Mesendoderm (in vitro differentiated cells): ENCODE measurements at regions not wholly inside any gene's neighbourhood (a gene's known extent, or its start where the extent isn't known, plus 50 kb on each side); places are given as distances from the start of the nearest gene placed in this dataset.
A peak's percentile ranks its signal among the peaks of the same experiment; 100 is the strongest.

Experiments used
- DNase-seq: peaks from one replicate; pipeline ENCODE4 v3.0.0; 2013
- H2AK5ac ChIP-seq: 2 replicates; pipeline ENCODE4 v1.6.1; 2013; ENCODE audit warnings: low read length, inconsistent platforms
- H2BK120ac ChIP-seq: 2 replicates; pipeline ENCODE4 v1.6.1; 2013; ENCODE audit warnings: low read depth, mild to moderate bottlenecking, low read length, moderate library complexity, mixed read lengths
- H2BK15ac ChIP-seq: replicated peaks from 2 replicates; pipeline ENCODE4 v1.6.1; 2013; ENCODE audit warnings: low read depth, mild to moderate bottlenecking, moderate library complexity
- H2BK5ac ChIP-seq: 2 replicates; pipeline ENCODE4 v1.6.1; 2013; ENCODE audit warnings: low read length, inconsistent platforms
- H3K18ac ChIP-seq: 2 replicates; pipeline ENCODE4 v1.6.1; 2013; ENCODE audit warnings: mild to moderate bottlenecking, low read length, mixed read lengths
- H3K23ac ChIP-seq: one replicate; pipeline ENCODE4 v1.6.1; 2013; ENCODE audit warnings: low read length
- H3K27ac ChIP-seq: 2 replicates; pipeline ENCODE4 v1.5.1; 2013; ENCODE audit warnings: low read depth, mild to moderate bottlenecking, inconsistent platforms, low read length, moderate library complexity
- H3K27me3 ChIP-seq: 2 replicates; pipeline ENCODE4 v1.6.1; 2013; ENCODE audit warnings: low read length, control low read depth, mild to moderate bottlenecking, inconsistent platforms; ENCODE audit not compliant: insufficient read depth, poor library complexity
- H3K36me3 ChIP-seq: 2 replicates; pipeline ENCODE4 v1.6.1; 2013; ENCODE audit warnings: low read length, inconsistent platforms; ENCODE audit not compliant: control insufficient read depth, insufficient read depth
- H3K4ac ChIP-seq: one replicate; pipeline ENCODE4 v1.6.1; 2013; ENCODE audit warnings: low read depth, mild to moderate bottlenecking, low read length, moderate library complexity
- H3K4me1 ChIP-seq: 2 replicates; pipeline ENCODE4 v1.6.1; 2013; ENCODE audit warnings: low read depth, low read length, inconsistent platforms; ENCODE audit not compliant: control insufficient read depth
- H3K4me2 ChIP-seq: 2 replicates; pipeline ENCODE4 v1.6.1; 2013; ENCODE audit warnings: low read length
- H3K4me3 ChIP-seq: 2 replicates; pipeline ENCODE4 v1.5.1; 2013; ENCODE audit warnings: mild to moderate bottlenecking, low read length
- H3K56ac ChIP-seq: one replicate; pipeline ENCODE4 v1.6.1; 2013; ENCODE audit warnings: low read length
- H3K79me1 ChIP-seq: 2 replicates; pipeline ENCODE4 v1.6.1; 2013; ENCODE audit warnings: low read length, inconsistent platforms
- H3K79me2 ChIP-seq: 2 replicates; pipeline ENCODE4 v1.6.1; 2013; ENCODE audit warnings: mild to moderate bottlenecking, low read length; ENCODE audit not compliant: control insufficient read depth, insufficient read depth
- H3K9ac ChIP-seq: 2 replicates; pipeline ENCODE4 v1.6.1; 2013; ENCODE audit warnings: low read length, inconsistent platforms
- H4K5ac ChIP-seq: one replicate; pipeline ENCODE4 v1.6.1; 2013; ENCODE audit warnings: low read length
- H4K8ac ChIP-seq: one replicate; pipeline ENCODE4 v1.6.1; 2013; ENCODE audit warnings: low read depth, mild to moderate bottlenecking, control low read depth, low read length, moderate library complexity
- WGBS: extraction: QIAGEN DNeasy Blood & Tissue Kit; methylation state at CpG from one replicate; pipeline ENCODE4 v1.1.7; 2013; ENCODE audit warnings: low lambda C conversion rate, missing lambda C conversion rate; ENCODE audit not compliant: insufficient coverage; ENCODE audit errors: extremely low coverage; 5-methylcytosine and 5-hydroxymethylcytosine counted together

- no peak for DNase-seq
- Histone ChIP-seq H3K4ac (no peak overlapping the region), H4K8ac (no peak overlapping the region), H3K27ac (no peak overlapping the region), H3K36me3 (no peaks in the 10 kb centered on the region), H2BK5ac (no peak overlapping the region), H2AK5ac (no peak overlapping the region), H3K18ac (no peak overlapping the region), H3K79me1 (no peaks in the 10 kb centered on the region), H2BK15ac (no peak overlapping the region), H3K9ac (no peak overlapping the region), H2BK120ac (no peak overlapping the region), H3K27me3 (no peaks in the 10 kb centered on the region), H4K5ac (no peak overlapping the region), H3K56ac (no peak overlapping the region), H3K4me1 (peaks cover 2% of the 10 kb centered on the region), H3K4me2 (no peak overlapping the region), H3K4me3 (no peak overlapping the region), H3K23ac (no peak overlapping the region), H3K79me2 (no peaks in the 10 kb centered on the region)
- WGBS = no CpG with 5 or more reads among the region's 4 CpGs
Observed at GRCh38 chr17:71117466-71117865, 948.1 kb downstream of the KCNJ2 start.

- Histone ChIP-seq H3K79me2 (no peaks in the 10 kb centered on the region), H4K8ac (no peak overlapping the region), H3K23ac (no peak overlapping the region), H3K27ac (no peak overlapping the region), H3K18ac (no peak overlapping the region), H3K4me1 (peaks cover 2% of the 10 kb centered on the region), H3K4me2 (no peak overlapping the region), H2BK5ac (no peak overlapping the region), H3K27me3 (no peaks in the 10 kb centered on the region), H3K36me3 (no peaks in the 10 kb centered on the region), H3K4ac (no peak overlapping the region), H4K5ac (no peak overlapping the region), H3K4me3 (no peak overlapping the region), H2BK15ac (no peak overlapping the region), H3K79me1 (no peaks in the 10 kb centered on the region), H3K56ac (no peak overlapping the region), H2BK120ac (no peak overlapping the region), H2AK5ac (no peak overlapping the region), H3K9ac (no peak overlapping the region)
- peak; percentile 49 for DNase-seq
- WGBS = no CpG with 5 or more reads among the region's 4 CpGs
Observed at GRCh38 chr17:71118039-71118438, 948.7 kb downstream of the KCNJ2 start.

GRCh38 chr17:71127416-71127815 is 958.1 kb downstream of the KCNJ2 start:
- Histone ChIP-seq H4K5ac (no peak overlapping the region), H2AK5ac (no peak overlapping the region), H2BK120ac (no peak overlapping the region), H3K4me2 (no peak overlapping the region), H3K4ac (no peak overlapping the region), H3K4me3 (no peak overlapping the region), H3K79me2 (no peaks in the 10 kb centered on the region), H2BK15ac (no peak overlapping the region), H3K56ac (no peak overlapping the region), H3K9ac (no peak overlapping the region), H3K36me3 (no peaks in the 10 kb centered on the region), H4K8ac (no peak overlapping the region), H3K18ac (no peak overlapping the region), H3K79me1 (no peaks in the 10 kb centered on the region), H3K23ac (no peak overlapping the region), H2BK5ac (no peak overlapping the region), H3K27me3 (no peaks in the 10 kb centered on the region), H3K27ac (no peak overlapping the region), H3K4me1 (no peaks in the 10 kb centered on the region)
- WGBS = no CpG with 5 or more reads among the region's 2 CpGs
- DNase-seq = no peak

- no peaks in the 10 kb centered on the region for H3K79me2 ChIP-seq
- H2BK5ac ChIP-seq = no peak overlapping the region
- no peak overlapping the region for H2AK5ac ChIP-seq
- H3K27me3 ChIP-seq = no peaks in the 10 kb centered on the region
- H3K4me1 ChIP-seq = no peaks in the 10 kb centered on the region
- no peak overlapping the region for H3K27ac ChIP-seq
- H3K4me3 ChIP-seq = no peak overlapping the region
- no peak overlapping the region for H3K56ac ChIP-seq
- no CpG with 5 or more reads among the region's 3 CpGs for WGBS
- no peak overlapping the region for H3K23ac ChIP-seq
- H3K9ac ChIP-seq = no peak overlapping the region
- no peaks in the 10 kb centered on the region for H3K36me3 ChIP-seq
- no peak overlapping the region for H2BK120ac ChIP-seq
- H2BK15ac ChIP-seq = no peak overlapping the region
- no peaks in the 10 kb centered on the region for H3K79me1 ChIP-seq
- no peak for DNase-seq
- no peak overlapping the region for H3K4ac ChIP-seq
- H3K4me2 ChIP-seq = no peak overlapping the region
- H4K5ac ChIP-seq = no peak overlapping the region
- no peak overlapping the region for H4K8ac ChIP-seq
- H3K18ac ChIP-seq = no peak overlapping the region
Observed at GRCh38 chr17:71142333-71142732, 973.0 kb downstream of the KCNJ2 start.

- Histone ChIP-seq H2BK15ac (no peak overlapping the region), H2BK120ac (no peak overlapping the region), H3K79me1 (no peaks in the 10 kb centered on the region), H3K9ac (no peak overlapping the region), H3K56ac (no peak overlapping the region), H3K4me2 (no peak overlapping the region), H3K4ac (no peak overlapping the region), H3K27me3 (no peaks in the 10 kb centered on the region), H2AK5ac (no peak overlapping the region), H3K4me1 (no peaks in the 10 kb centered on the region), H2BK5ac (no peak overlapping the region), H3K18ac (no peak overlapping the region), H4K8ac (no peak overlapping the region), H3K79me2 (no peaks in the 10 kb centered on the region), H3K4me3 (no peak overlapping the region), H3K36me3 (no peaks in the 10 kb centered on the region), H3K23ac (no peak overlapping the region), H3K27ac (no peak overlapping the region), H4K5ac (no peak overlapping the region)
- WGBS = no CpG with 5 or more reads among the region's 3 CpGs
- no peak for DNase-seq
Observed at GRCh38 chr17:71145486-71145885, 975.3 kb upstream of the SOX9 start.

GRCh38 chr17:71147906-71148305 is 972.9 kb upstream of the SOX9 start:
- H4K8ac ChIP-seq = no peak overlapping the region
- no peak overlapping the region for H2BK15ac ChIP-seq
- no peaks in the 10 kb centered on the region for H3K79me2 ChIP-seq
- H3K23ac ChIP-seq = no peak overlapping the region
- H3K18ac ChIP-seq = no peak overlapping the region
- H3K79me1 ChIP-seq = no peaks in the 10 kb centered on the region
- H2AK5ac ChIP-seq = no peak overlapping the region
- no peak overlapping the region for H3K56ac ChIP-seq
- WGBS = no CpG with 5 or more reads among the region's 10 CpGs
- no peak overlapping the region for H2BK120ac ChIP-seq
- H3K4me3 ChIP-seq = no peak overlapping the region
- no peak overlapping the region for H4K5ac ChIP-seq
- no peaks in the 10 kb centered on the region for H3K4me1 ChIP-seq
- no peaks in the 10 kb centered on the region for H3K36me3 ChIP-seq
- no peak overlapping the region for H3K4me2 ChIP-seq
- H3K4ac ChIP-seq = no peak overlapping the region
- no peak for DNase-seq
- no peaks in the 10 kb centered on the region for H3K27me3 ChIP-seq
- H3K27ac ChIP-seq = no peak overlapping the region
- H2BK5ac ChIP-seq = no peak overlapping the region
- no peak overlapping the region for H3K9ac ChIP-seq
